ENCODE measurements at regions not wholly inside any gene's neighbourhood (a gene's known extent, or its start where the extent isn't known, plus 50 kb on each side); places are given as distances from the start of the nearest gene placed in this dataset.

- Histone ChIP-seq H3K4me3 (ENCODE audit: low read length) (no peak overlapping the region), H3K27me3 (ENCODE audit: control insufficient read depth, insufficient read depth, low read length) (no peaks in the 10 kb centered on the region), H3K9me3 (ENCODE audit: control insufficient read depth, insufficient read depth, low read length) (no peaks in the 10 kb centered on the region), H3K36me3 (ENCODE audit: control insufficient read depth, insufficient read depth, low read length) (no peaks in the 10 kb centered on the region), H3K27ac (ENCODE audit: low read length) (no peak overlapping the region), H3K4me1 (ENCODE audit: control insufficient read depth, insufficient read depth, low read length) (no peaks in the 10 kb centered on the region; the same call in 1 of the 2 replicates)
- no peak for DNase-seq (ENCODE audit: low read depth, low spot score)
- no CpG with 5 or more reads among the region's 1 CpG for WGBS (ENCODE audit: insufficient coverage, insufficient read length)
These were observed 1280.9 kb downstream of the KCNT2 start for GRCh38 chr1:195327361-195327760.

DNA sequence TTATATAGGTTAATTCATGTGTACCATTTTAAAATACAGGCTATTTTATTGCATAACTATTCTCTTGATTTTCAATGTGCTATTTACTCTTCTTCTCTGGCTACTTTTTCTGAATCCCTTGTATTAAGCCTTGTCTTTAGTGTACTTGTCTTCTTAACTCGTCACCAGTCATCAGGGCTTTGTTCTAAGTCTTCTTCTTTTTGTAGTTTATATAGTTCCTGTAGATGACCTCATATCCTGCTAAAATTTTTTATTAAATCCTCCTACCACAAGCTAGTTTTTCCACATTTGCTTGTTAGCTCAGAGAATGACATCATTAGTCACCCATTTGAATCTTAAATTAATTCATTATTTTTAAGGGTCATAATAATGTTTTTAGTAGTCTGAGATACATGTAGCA lies 1281.9 kb downstream of the KCNT2 start:
- Histone ChIP-seq H3K4me3 (ENCODE audit: low read length) (no peak overlapping the region), H3K36me3 (ENCODE audit: control insufficient read depth, insufficient read depth, low read length) (no peaks in the 10 kb centered on the region), H3K9me3 (ENCODE audit: control insufficient read depth, insufficient read depth, low read length) (no peaks in the 10 kb centered on the region), H3K27ac (ENCODE audit: low read length) (no peak overlapping the region), H3K4me1 (ENCODE audit: control insufficient read depth, insufficient read depth, low read length) (no peaks in the 10 kb centered on the region; the same call in 1 of the 2 replicates), H3K27me3 (ENCODE audit: control insufficient read depth, insufficient read depth, low read length) (no peaks in the 10 kb centered on the region)
- WGBS (ENCODE audit: insufficient coverage, insufficient read length): no CpG with 5 or more reads among the region's 1 CpG
- DNase-seq (ENCODE audit: low read depth, low spot score): no peak

DNA sequence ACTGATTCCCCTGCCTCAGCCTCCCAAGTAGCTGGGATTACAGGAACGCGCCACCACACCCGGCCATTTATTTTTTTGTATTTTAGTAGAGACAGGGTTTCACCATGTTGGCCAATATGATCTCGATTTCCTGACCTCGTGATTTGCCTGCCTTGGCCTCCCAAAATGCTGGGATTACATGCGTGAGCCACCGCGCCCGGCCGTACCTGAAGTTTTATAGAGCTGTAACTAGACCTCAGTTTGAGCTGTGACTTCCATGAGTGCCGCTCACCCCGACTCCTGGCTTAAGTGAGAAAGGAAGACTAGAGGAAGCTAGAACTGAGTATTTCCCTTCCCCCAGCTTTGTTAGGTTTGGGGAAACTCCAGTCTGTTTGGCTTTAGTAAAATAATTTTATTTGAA lies 1283.1 kb downstream of the KCNT2 start:
- Histone ChIP-seq H3K4me1 (ENCODE audit: control insufficient read depth, insufficient read depth, low read length) (no peaks in the 10 kb centered on the region; the same call in 1 of the 2 replicates), H3K36me3 (ENCODE audit: control insufficient read depth, insufficient read depth, low read length) (no peaks in the 10 kb centered on the region), H3K9me3 (ENCODE audit: control insufficient read depth, insufficient read depth, low read length) (no peaks in the 10 kb centered on the region), H3K4me3 (ENCODE audit: low read length) (no peak overlapping the region), H3K27me3 (ENCODE audit: control insufficient read depth, insufficient read depth, low read length) (no peaks in the 10 kb centered on the region), H3K27ac (ENCODE audit: low read length) (no peak overlapping the region)
- no CpG with 5 or more reads among the region's 12 CpGs for WGBS (ENCODE audit: insufficient coverage, insufficient read length)
- no peak for DNase-seq (ENCODE audit: low read depth, low spot score)

GRCh38 chr1:195306281-195306680 lies 1302.0 kb downstream of the KCNT2 start:
- Histone ChIP-seq H3K27ac (ENCODE audit: low read length) (no peak overlapping the region), H3K4me3 (ENCODE audit: low read length) (no peak overlapping the region), H3K4me1 (ENCODE audit: control insufficient read depth, insufficient read depth, low read length) (no peaks in the 10 kb centered on the region), H3K27me3 (ENCODE audit: control insufficient read depth, insufficient read depth, low read length) (no peaks in the 10 kb centered on the region), H3K36me3 (ENCODE audit: control insufficient read depth, insufficient read depth, low read length) (no peaks in the 10 kb centered on the region), H3K9me3 (ENCODE audit: control insufficient read depth, insufficient read depth, low read length) (no peaks in the 10 kb centered on the region)
- WGBS (ENCODE audit: insufficient coverage, insufficient read length): no CpG with 5 or more reads among the region's 4 CpGs
- DNase-seq (ENCODE audit: low read depth, low spot score): no peak

DNA sequence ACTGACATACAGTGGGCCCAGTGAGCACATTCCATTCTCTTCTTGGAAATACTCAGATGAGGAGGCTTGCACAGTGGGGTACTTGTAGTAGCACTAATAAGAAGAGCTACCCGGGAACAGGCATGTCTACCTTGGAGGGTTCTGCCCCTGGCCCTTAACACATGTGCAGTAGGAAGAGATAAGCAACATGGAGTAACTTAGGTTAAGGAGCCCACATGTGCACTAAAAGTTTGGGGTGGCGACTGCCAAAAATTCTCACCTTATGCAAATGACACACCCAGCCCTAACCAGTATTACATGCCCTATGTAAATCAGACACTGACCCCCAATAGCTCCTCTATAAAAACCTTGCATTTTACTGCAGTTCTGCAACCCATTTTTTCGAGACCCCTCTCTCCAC lies 1313.3 kb downstream of the KCNT2 start:
- no peak for DNase-seq (ENCODE audit: low read depth, low spot score)
- Histone ChIP-seq H3K27ac (ENCODE audit: low read length) (no peak overlapping the region), H3K4me3 (ENCODE audit: low read length) (no peak overlapping the region), H3K4me1 (ENCODE audit: control insufficient read depth, insufficient read depth, low read length) (no peaks in the 10 kb centered on the region), H3K36me3 (ENCODE audit: control insufficient read depth, insufficient read depth, low read length) (no peaks in the 10 kb centered on the region), H3K27me3 (ENCODE audit: control insufficient read depth, insufficient read depth, low read length) (no peaks in the 10 kb centered on the region), H3K9me3 (ENCODE audit: control insufficient read depth, insufficient read depth, low read length) (no peaks in the 10 kb centered on the region)
- no CpG with 5 or more reads among the region's 3 CpGs for WGBS (ENCODE audit: insufficient coverage, insufficient read length)

DNA sequence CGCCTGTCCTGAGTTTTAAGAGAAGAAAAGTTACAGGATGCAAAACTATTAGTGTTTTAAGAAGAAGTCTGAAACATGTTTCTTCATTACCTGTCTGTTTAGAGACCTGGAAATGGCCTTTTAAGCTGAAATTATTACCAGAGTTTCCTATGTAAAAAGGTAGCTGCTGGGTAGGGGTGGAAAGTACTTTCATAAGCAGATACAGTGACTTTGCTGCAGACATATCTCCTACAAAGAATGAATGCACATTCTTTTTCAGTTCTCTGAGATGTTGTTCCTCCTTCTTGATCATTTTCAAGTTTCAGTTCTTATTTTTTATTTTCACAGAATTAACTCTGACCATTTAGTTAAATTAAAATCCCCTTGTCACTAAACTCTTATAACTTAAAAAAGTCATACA lies 1329.6 kb downstream of the KCNT2 start:
- Histone ChIP-seq H3K27me3 (ENCODE audit: control insufficient read depth, insufficient read depth, low read length) (no peaks in the 10 kb centered on the region), H3K9me3 (ENCODE audit: control insufficient read depth, insufficient read depth, low read length) (no peaks in the 10 kb centered on the region), H3K27ac (ENCODE audit: low read length) (no peak overlapping the region), H3K4me3 (ENCODE audit: low read length) (no peak overlapping the region), H3K36me3 (ENCODE audit: control insufficient read depth, insufficient read depth, low read length) (no peaks in the 10 kb centered on the region), H3K4me1 (ENCODE audit: control insufficient read depth, insufficient read depth, low read length) (no peaks in the 10 kb centered on the region)
- DNase-seq (ENCODE audit: low read depth, low spot score): no peak
- WGBS (ENCODE audit: insufficient coverage, insufficient read length): no CpG with 5 or more reads among the region's 1 CpG

- Histone ChIP-seq H3K4me1 (ENCODE audit: control insufficient read depth, insufficient read depth, low read length) (no peaks in the 10 kb centered on the region), H3K36me3 (ENCODE audit: control insufficient read depth, insufficient read depth, low read length) (no peaks in the 10 kb centered on the region), H3K9me3 (ENCODE audit: control insufficient read depth, insufficient read depth, low read length) (no peaks in the 10 kb centered on the region), H3K27ac (ENCODE audit: low read length) (no peak overlapping the region), H3K4me3 (ENCODE audit: low read length) (no peak overlapping the region), H3K27me3 (ENCODE audit: control insufficient read depth, insufficient read depth, low read length) (no peaks in the 10 kb centered on the region)
- no CpG with 5 or more reads among the region's 2 CpGs for WGBS (ENCODE audit: insufficient coverage, insufficient read length)
- DNase-seq (ENCODE audit: low read depth, low spot score): no peak
These were observed 1332.5 kb downstream of the KCNT2 start for GRCh38 chr1:195275710-195276109.

DNA sequence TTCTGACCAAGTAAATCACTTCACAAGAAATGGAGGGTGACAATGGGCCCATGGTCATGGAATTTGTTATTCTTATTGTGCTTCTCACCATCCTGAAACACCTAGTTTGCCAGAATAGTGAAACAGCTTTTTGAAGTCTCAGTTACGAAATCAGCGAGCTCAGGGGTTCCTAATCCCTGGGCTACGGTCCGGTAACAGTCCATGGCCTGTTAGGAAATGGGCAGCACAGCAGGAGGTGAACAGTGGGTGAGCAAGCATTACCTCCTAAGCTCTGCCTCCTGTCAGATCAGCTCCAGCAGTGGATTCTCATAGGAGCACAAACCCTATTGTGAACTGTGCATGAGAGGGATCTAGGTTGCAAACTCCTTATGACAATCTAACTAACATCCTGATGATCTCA lies 1356.3 kb downstream of the KCNT2 start:
- DNase-seq (ENCODE audit: low read depth, low spot score): no peak
- Histone ChIP-seq H3K27me3 (ENCODE audit: control insufficient read depth, insufficient read depth, low read length) (no peaks in the 10 kb centered on the region), H3K36me3 (ENCODE audit: control insufficient read depth, insufficient read depth, low read length) (no peaks in the 10 kb centered on the region), H3K9me3 (ENCODE audit: control insufficient read depth, insufficient read depth, low read length) (no peaks in the 10 kb centered on the region), H3K4me1 (ENCODE audit: control insufficient read depth, insufficient read depth, low read length) (no peaks in the 10 kb centered on the region), H3K27ac (ENCODE audit: low read length) (no peak overlapping the region), H3K4me3 (ENCODE audit: low read length) (no peak overlapping the region)
- no CpG with 5 or more reads among the region's 4 CpGs for WGBS (ENCODE audit: insufficient coverage, insufficient read length)

DNA sequence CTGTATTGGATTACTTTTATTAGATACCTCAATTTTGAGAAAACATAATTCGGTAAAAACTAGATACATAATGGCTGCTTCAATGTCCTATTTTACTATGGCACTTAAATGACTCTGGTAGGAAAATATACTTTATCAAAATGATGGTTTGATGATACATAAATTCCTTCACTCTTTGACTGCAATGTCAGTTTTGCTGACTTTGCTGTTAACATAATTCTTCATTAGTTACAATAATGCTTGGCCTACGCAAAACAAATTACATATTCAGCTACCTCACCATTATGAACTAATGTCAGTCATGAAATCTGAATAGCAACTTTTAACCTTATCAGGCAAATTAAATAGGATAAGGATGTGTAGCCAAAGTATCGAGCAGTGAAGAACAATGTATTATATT lies 1364.7 kb downstream of the KCNT2 start:
- H3K4me1 ChIP-seq (ENCODE audit: control insufficient read depth, insufficient read depth, low read length): no peaks in the 10 kb centered on the region
- no peak overlapping the region for H3K27ac ChIP-seq (ENCODE audit: low read length)
- H3K36me3 ChIP-seq (ENCODE audit: control insufficient read depth, insufficient read depth, low read length): no peaks in the 10 kb centered on the region
- no peak overlapping the region for H3K4me3 ChIP-seq (ENCODE audit: low read length)
- WGBS (ENCODE audit: insufficient coverage, insufficient read length): no CpG with 5 or more reads among the region's 3 CpGs
- DNase-seq (ENCODE audit: low read depth, low spot score): no peak
- H3K9me3 ChIP-seq (ENCODE audit: control insufficient read depth, insufficient read depth, low read length): no peaks in the 10 kb centered on the region
- H3K27me3 ChIP-seq (ENCODE audit: control insufficient read depth, insufficient read depth, low read length): no peaks in the 10 kb centered on the region

- no peak for DNase-seq (ENCODE audit: low read depth, low spot score)
- Histone ChIP-seq H3K36me3 (ENCODE audit: control insufficient read depth, insufficient read depth, low read length) (no peaks in the 10 kb centered on the region), H3K9me3 (ENCODE audit: control insufficient read depth, insufficient read depth, low read length) (no peaks in the 10 kb centered on the region)
These were observed 1367.2 kb downstream of the KCNT2 start for GRCh38 chr1:195241066-195241465.

DNA sequence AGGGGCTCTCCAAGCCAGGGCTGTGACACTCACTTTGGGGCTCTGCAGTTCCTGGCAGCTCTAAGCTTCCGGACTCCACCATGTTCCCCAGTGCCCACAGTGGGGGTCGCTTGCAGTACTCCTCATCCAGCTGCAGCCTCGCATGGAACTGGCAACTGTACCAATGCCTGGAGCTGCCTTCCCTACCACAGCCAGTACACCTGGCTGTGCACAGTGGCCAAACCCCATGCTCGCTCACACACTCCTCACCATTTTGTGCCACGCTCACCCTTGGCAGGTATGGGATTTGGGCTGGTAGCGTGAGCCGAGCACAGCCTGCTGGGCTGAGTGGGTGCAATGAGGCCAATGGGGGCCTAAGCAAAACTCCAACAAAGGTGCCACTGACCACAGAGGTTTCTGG lies 1369.9 kb downstream of the KCNT2 start:
- no CpG with 5 or more reads among the region's 7 CpGs for WGBS (ENCODE audit: insufficient coverage, insufficient read length)
- no peaks in the 10 kb centered on the region for H3K27me3 ChIP-seq (ENCODE audit: control insufficient read depth, insufficient read depth, low read length)
- H3K4me1 ChIP-seq (ENCODE audit: control insufficient read depth, insufficient read depth, low read length): no peaks in the 10 kb centered on the region
- H3K9me3 ChIP-seq (ENCODE audit: control insufficient read depth, insufficient read depth, low read length): no peaks in the 10 kb centered on the region
- no peaks in the 10 kb centered on the region for H3K36me3 ChIP-seq (ENCODE audit: control insufficient read depth, insufficient read depth, low read length)
- no peak overlapping the region for H3K27ac ChIP-seq (ENCODE audit: low read length)
- H3K4me3 ChIP-seq (ENCODE audit: low read length): no peak overlapping the region
- DNase-seq (ENCODE audit: low read depth, low spot score): no peak

More at GRCh38 chr1:195241066-195241465, 1367.2 kb downstream of the KCNT2 start:
- Histone ChIP-seq H3K4me1 (ENCODE audit: control insufficient read depth, insufficient read depth, low read length) (no peaks in the 10 kb centered on the region), H3K27ac (ENCODE audit: low read length) (no peak overlapping the region), H3K27me3 (ENCODE audit: control insufficient read depth, insufficient read depth, low read length) (no peaks in the 10 kb centered on the region), H3K4me3 (ENCODE audit: low read length) (no peak overlapping the region)
- no CpG with 5 or more reads among the region's 3 CpGs for WGBS (ENCODE audit: insufficient coverage, insufficient read length)

Measured in iPS DF 6.9 (cell line).